Stimulated activated CD8-positive, alpha-beta memory T cell treated with anti-CD3 and anti-CD28 coated beads, Interleukin-4, amount 100 ng/mL, for 1 hour (primary cell): ENCODE measurements at regions not wholly inside any gene's neighbourhood (a gene's known extent, or its start where the extent isn't known, plus 50 kb on each side); places are given as distances from the start of the nearest gene placed in this dataset.
"Not testable (repeated sequence)": the region's sequence is repeated elsewhere in the genome, so short reads cannot be mapped to it uniquely, and the experiment has no call there.

Experiments used
- DNase-seq, 2 donors: peaks; one replicate each; pipeline ENCODE4 v3.0.0-alpha.2; 2020; ENCODE audit warnings: low read depth in 2 of 2, low spot score in 1 of 2

- not testable (repeated sequence) for DNase-seq
These were observed 109.4 kb upstream of the XIST start for GRCh38 chrX:73961867-73962266.

GRCh38 chrX:73944563-73944908 is 92.0 kb upstream of the XIST start:
- DNase-seq = no peak

- peak; percentile 68 to 73 for DNase-seq
These were observed 91.4 kb upstream of the XIST start for GRCh38 chrX:73943693-73944562.

- no peak for DNase-seq
These were observed 88.5 kb upstream of the XIST start for GRCh38 chrX:73940893-73941470.

- not testable (repeated sequence) for DNase-seq
These were observed 85.3 kb upstream of the XIST start for GRCh38 chrX:73937843-73938242.

- DNase-seq = no peak
These were observed 80.0 kb upstream of the XIST start for GRCh38 chrX:73932522-73932921.

- DNase-seq = no peak
These were observed 77.8 kb upstream of the XIST start for GRCh38 chrX:73930300-73930699.

GRCh38 chrX:73922856-73923455 is 70.4 kb upstream of the XIST start:
- DNase-seq = no peak

- DNase-seq = no peak
These were observed 64.6 kb upstream of the XIST start for GRCh38 chrX:73916931-73917667.

- DNase-seq = no peak
These were observed 64.0 kb upstream of the XIST start for GRCh38 chrX:73916489-73916888.

- DNase-seq = not testable (repeated sequence)
These were observed 62.3 kb upstream of the XIST start for GRCh38 chrX:73914792-73915191.

GRCh38 chrX:73913580-73913979 is 61.1 kb upstream of the XIST start:
- no peak for DNase-seq

- DNase-seq = not testable (repeated sequence)
These were observed 59.4 kb upstream of the XIST start for GRCh38 chrX:73911946-73912345.

- not testable (repeated sequence) for DNase-seq
These were observed 53.3 kb upstream of the XIST start for GRCh38 chrX:73905749-73906374.

- DNase-seq = no peak
These were observed 51.4 kb upstream of the XIST start for GRCh38 chrX:73903941-73904340.
